ENCODE measurements at regions not wholly inside any gene's neighbourhood (a gene's known extent, or its start where the extent isn't known, plus 50 kb on each side); places are given as distances from the start of the nearest gene placed in this dataset.
"Not testable (repeated sequence)": the region's sequence is repeated elsewhere in the genome, so short reads cannot be mapped to it uniquely, and the experiment has no call there.

GRCh38 chr7:15086131-15086611 is 183.6 kb upstream of the DGKB start:
- no peak for DNase-seq
- no peaks in the 10 kb centered on the region for H3K9me3 ChIP-seq (replicated peaks)
- no peak overlapping the region for H3K4me3 ChIP-seq
- H3K36me3 ChIP-seq, result no peaks in the 10 kb centered on the region
- no peaks in the 10 kb centered on the region for H3K27me3 ChIP-seq
- no peak overlapping the region for H3K27ac ChIP-seq
- no peaks in the 10 kb centered on the region for H3K4me1 ChIP-seq

GRCh38 chr7:15085366-15085765 is 182.8 kb upstream of the DGKB start:
- no peaks in the 10 kb centered on the region for H3K9me3 ChIP-seq (replicated peaks)
- no peak overlapping the region for H3K4me3 ChIP-seq
- no peaks in the 10 kb centered on the region for H3K4me1 ChIP-seq
- H3K27me3 ChIP-seq, result no peaks in the 10 kb centered on the region
- no peak for DNase-seq
- H3K27ac ChIP-seq, result no peak overlapping the region
- no peaks in the 10 kb centered on the region for H3K36me3 ChIP-seq

GRCh38 chr7:15084368-15084767 is 181.8 kb upstream of the DGKB start:
- Histone ChIP-seq H3K27me3 (no peaks in the 10 kb centered on the region), H3K4me3 (no peak overlapping the region), H3K36me3 (no peaks in the 10 kb centered on the region), H3K9me3 (replicated peaks) (no peaks in the 10 kb centered on the region), H3K27ac (no peak overlapping the region), H3K4me1 (no peaks in the 10 kb centered on the region)
- DNase-seq, result no peak

GRCh38 chr7:15081891-15082290 is 179.3 kb upstream of the DGKB start:
- no peaks in the 10 kb centered on the region for H3K36me3 ChIP-seq
- no peak overlapping the region for H3K27ac ChIP-seq
- H3K4me3 ChIP-seq, result no peak overlapping the region
- H3K27me3 ChIP-seq, result no peaks in the 10 kb centered on the region
- H3K9me3 ChIP-seq (replicated peaks), result no peaks in the 10 kb centered on the region
- DNase-seq, result no peak
- H3K4me1 ChIP-seq, result no peaks in the 10 kb centered on the region

- Histone ChIP-seq H3K4me1 (no peaks in the 10 kb centered on the region), H3K9me3 (replicated peaks) (no peaks in the 10 kb centered on the region; the same call in none of the 2 replicates), H3K27ac (no peak overlapping the region), H3K36me3 (no peaks in the 10 kb centered on the region), H3K27me3 (no peaks in the 10 kb centered on the region), H3K4me3 (no peak overlapping the region)
- no peak for DNase-seq
These were observed 170.8 kb upstream of the DGKB start for GRCh38 chr7:15073301-15073700.

- no peaks in the 10 kb centered on the region for H3K27me3 ChIP-seq
- H3K4me1 ChIP-seq, result no peaks in the 10 kb centered on the region
- no peaks in the 10 kb centered on the region for H3K36me3 ChIP-seq
- no peak overlapping the region for H3K4me3 ChIP-seq
- no peak overlapping the region for H3K27ac ChIP-seq
- no peak for DNase-seq
- H3K9me3 ChIP-seq (replicated peaks), result no peaks in the 10 kb centered on the region
These were observed 165.8 kb upstream of the DGKB start for GRCh38 chr7:15068324-15068723.

- Histone ChIP-seq H3K4me1 (no peaks in the 10 kb centered on the region), H3K27ac (no peak overlapping the region), H3K9me3 (replicated peaks) (no peaks in the 10 kb centered on the region), H3K27me3 (no peaks in the 10 kb centered on the region), H3K4me3 (no peak overlapping the region), H3K36me3 (no peaks in the 10 kb centered on the region)
- DNase-seq, result peak in 1 of 2 experiments; percentile 7
These were observed 154.7 kb upstream of the DGKB start for GRCh38 chr7:15057272-15057671.

GRCh38 chr7:15054304-15054703 is 151.8 kb upstream of the DGKB start:
- H3K9me3 ChIP-seq (replicated peaks); DNase-seq; H3K4me1 ChIP-seq; H3K36me3 ChIP-seq; H3K4me3 ChIP-seq; H3K27me3 ChIP-seq; H3K27ac ChIP-seq: not testable (repeated sequence)

- no peaks in the 10 kb centered on the region for H3K27me3 ChIP-seq
- H3K27ac ChIP-seq, result no peak overlapping the region
- no peak overlapping the region for H3K4me3 ChIP-seq
- no peaks in the 10 kb centered on the region for H3K9me3 ChIP-seq (replicated peaks)
- no peaks in the 10 kb centered on the region for H3K4me1 ChIP-seq
- DNase-seq, result no peak
- no peaks in the 10 kb centered on the region for H3K36me3 ChIP-seq
These were observed 146.6 kb upstream of the DGKB start for GRCh38 chr7:15049157-15049556.

- H3K36me3 ChIP-seq, result no peaks in the 10 kb centered on the region
- H3K9me3 ChIP-seq (replicated peaks), result no peaks in the 10 kb centered on the region
- no peaks in the 10 kb centered on the region for H3K27me3 ChIP-seq
- H3K4me1 ChIP-seq, result no peaks in the 10 kb centered on the region
- H3K4me3 ChIP-seq, result no peak overlapping the region
- no peak for DNase-seq
- no peak overlapping the region for H3K27ac ChIP-seq
These were observed 144.3 kb upstream of the DGKB start for GRCh38 chr7:15046861-15047260.

GRCh38 chr7:15043931-15044330 is 141.4 kb upstream of the DGKB start:
- Histone ChIP-seq H3K4me3 (no peak overlapping the region), H3K36me3 (no peaks in the 10 kb centered on the region), H3K4me1 (no peaks in the 10 kb centered on the region), H3K27me3 (no peaks in the 10 kb centered on the region), H3K9me3 (replicated peaks) (no peaks in the 10 kb centered on the region), H3K27ac (no peak overlapping the region)
- peak in 1 of 2 experiments; percentile 8 for DNase-seq

GRCh38 chr7:15042285-15043065 is 139.9 kb upstream of the DGKB start:
- H3K9me3 ChIP-seq (replicated peaks), result no peaks in the 10 kb centered on the region
- H3K4me1 ChIP-seq, result no peaks in the 10 kb centered on the region
- no peaks in the 10 kb centered on the region for H3K36me3 ChIP-seq
- H3K27ac ChIP-seq, result no peak overlapping the region
- DNase-seq, result no peak
- no peak overlapping the region for H3K4me3 ChIP-seq
- H3K27me3 ChIP-seq, result no peaks in the 10 kb centered on the region

- H3K9me3 ChIP-seq (replicated peaks), result no peaks in the 10 kb centered on the region
- no peak overlapping the region for H3K27ac ChIP-seq
- H3K4me1 ChIP-seq, result no peaks in the 10 kb centered on the region
- DNase-seq, result no peak
- H3K4me3 ChIP-seq, result no peak overlapping the region
- no peaks in the 10 kb centered on the region for H3K27me3 ChIP-seq
- no peaks in the 10 kb centered on the region for H3K36me3 ChIP-seq
These were observed 138.7 kb upstream of the DGKB start for GRCh38 chr7:15041226-15041625.

- no peak overlapping the region for H3K4me3 ChIP-seq
- H3K27ac ChIP-seq, result no peak overlapping the region
- H3K9me3 ChIP-seq (replicated peaks), result no peaks in the 10 kb centered on the region
- no peaks in the 10 kb centered on the region for H3K27me3 ChIP-seq
- no peak for DNase-seq
- H3K36me3 ChIP-seq, result no peaks in the 10 kb centered on the region
- H3K4me1 ChIP-seq, result no peaks in the 10 kb centered on the region
These were observed 133.3 kb upstream of the DGKB start for GRCh38 chr7:15035814-15036213.

GRCh38 chr7:15033039-15033438 is 130.5 kb upstream of the DGKB start:
- Histone ChIP-seq H3K27ac (no peak overlapping the region), H3K36me3 (no peaks in the 10 kb centered on the region), H3K27me3 (no peaks in the 10 kb centered on the region), H3K4me1 (no peaks in the 10 kb centered on the region), H3K4me3 (no peak overlapping the region), H3K9me3 (replicated peaks) (no peaks in the 10 kb centered on the region)
- no peak for DNase-seq

- H3K27me3 ChIP-seq, result no peaks in the 10 kb centered on the region
- no peaks in the 10 kb centered on the region for H3K9me3 ChIP-seq (replicated peaks)
- H3K27ac ChIP-seq, result no peak overlapping the region
- no peaks in the 10 kb centered on the region for H3K4me1 ChIP-seq
- no peak for DNase-seq
- no peak overlapping the region for H3K4me3 ChIP-seq
- no peaks in the 10 kb centered on the region for H3K36me3 ChIP-seq
These were observed 116.4 kb upstream of the DGKB start for GRCh38 chr7:15018981-15019380.

Measured in SJCRH30 (cell line).